DND-41 (cell line): ENCODE measurements at regions not wholly inside any gene's neighbourhood (a gene's known extent, or its start where the extent isn't known, plus 50 kb on each side); places are given as distances from the start of the nearest gene placed in this dataset.

Experiments
- ATAC-seq: fragments of 200-7000 bp; cut with Tn5 transposase; 3 replicates; pipeline ENCODE4 v1.9.1; 2021; ENCODE audit warnings: low read depth; ENCODE audit not compliant: insufficient read depth
- DNase-seq: peaks from one replicate; pipeline ENCODE4 v3.0.0-alpha.2; 2020
- H2AFZ ChIP-seq: 2 replicates; pipeline ENCODE4 v1.6.0; 2012; ENCODE audit warnings: low read depth, low read length
- H3K27ac ChIP-seq: 2 replicates; pipeline ENCODE4 v1.5.1; 2012; ENCODE audit warnings: low read length, inconsistent platforms
- H3K27me3 ChIP-seq: fragments of 200-600 bp; sonication (generic); 2 replicates; pipeline ENCODE4 v1.6.0; 2012; ENCODE audit warnings: low read length, mild to moderate bottlenecking, inconsistent platforms; ENCODE audit not compliant: insufficient read depth, poor library complexity
- H3K36me3 ChIP-seq: 2 replicates; pipeline ENCODE4 v1.5.1; 2012; ENCODE audit warnings: low read length, inconsistent platforms; ENCODE audit not compliant: insufficient read depth
- H3K4me1 ChIP-seq: 2 replicates; pipeline ENCODE4 v1.5.1; 2012; ENCODE audit warnings: mild to moderate bottlenecking, low read length; ENCODE audit not compliant: insufficient read depth
- H3K4me2 ChIP-seq: 2 replicates; pipeline ENCODE4 v1.6.0; 2012; ENCODE audit warnings: mild to moderate bottlenecking, moderate library complexity, low read length, inconsistent platforms; ENCODE audit not compliant: insufficient read depth
- H3K4me3 ChIP-seq, 2 experiments: fragments of 200-600 bp in 1 of 2; shearing (Covaris generic) in 1 of 2; 2 replicates each; pipeline ENCODE4 v1.5.1; 2012 to 2016; ENCODE audit warnings: inconsistent platforms in 2 of 2, low read length in 2 of 2, mild to moderate bottlenecking in 2 of 2, low read depth in 1 of 2, moderate library complexity in 1 of 2
- H3K79me2 ChIP-seq: 2 replicates; pipeline ENCODE4 v1.6.0; 2012; ENCODE audit warnings: low read length, inconsistent platforms; ENCODE audit not compliant: insufficient read depth
- H3K9ac ChIP-seq: 2 replicates; pipeline ENCODE4 v1.6.0; 2012; ENCODE audit warnings: low read depth, mild to moderate bottlenecking, inconsistent platforms, low read length, moderate library complexity
- H3K9me3 ChIP-seq: 2 replicates; pipeline ENCODE4 v1.5.1; 2012; ENCODE audit warnings: low read length, moderate library complexity, mild to moderate bottlenecking, inconsistent platforms; ENCODE audit not compliant: insufficient read depth, severe bottlenecking
- H4K20me1 ChIP-seq: 2 replicates; pipeline ENCODE4 v1.6.0; 2012; ENCODE audit warnings: low read length; ENCODE audit not compliant: insufficient read depth
- CTCF ChIP-seq: IDR thresholded peaks from 2 replicates; pipeline ENCODE4 v1.5.1; 2012; ENCODE audit warnings: borderline replicate concordance, low read length, moderate library complexity, mild to moderate bottlenecking; ENCODE audit not compliant: poor library complexity, severe bottlenecking; ENCODE audit errors: extremely low read depth
- EZH2 ChIP-seq: IDR thresholded peaks from 3 replicates; pipeline ENCODE4 v1.6.1; 2012; ENCODE audit warnings: borderline replicate concordance, low read depth, mild to moderate bottlenecking, moderate library complexity, low read length, inconsistent platforms; ENCODE audit not compliant: severe bottlenecking

DNA sequence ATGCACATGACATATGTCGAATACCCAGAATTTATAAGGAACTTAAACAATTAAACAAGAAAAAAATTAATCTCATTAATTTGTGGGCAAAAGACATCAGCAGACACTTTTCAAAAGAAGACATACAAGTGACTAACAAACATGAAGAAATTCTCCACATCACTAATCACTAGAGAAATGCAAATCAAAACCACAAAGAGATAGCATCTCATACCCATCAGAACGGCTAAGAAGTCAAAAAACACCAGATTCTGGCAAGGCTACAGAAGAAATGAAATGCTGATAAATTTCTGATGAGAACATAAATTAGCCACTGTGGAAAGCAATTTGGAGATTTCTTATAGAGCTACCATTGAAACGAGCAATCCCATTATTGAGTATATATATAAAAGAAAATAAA, 210.6 kb upstream of the LUZP2 start:
- Histone ChIP-seq H3K4me2 (no peak overlapping the region), H3K4me3 (no peak overlapping the region), H3K4me1 (peaks cover 26% of the 10 kb centered on the region), H3K27me3 (no peaks in the 10 kb centered on the region), H4K20me1 (no peaks in the 10 kb centered on the region), H2AFZ (no peak overlapping the region), H3K79me2 (no peaks in the 10 kb centered on the region), H3K27ac (no peak overlapping the region; the same call in 1 of the 2 replicates), H3K9ac (no peak overlapping the region), H3K36me3 (no peaks in the 10 kb centered on the region), H3K9me3 (no peaks in the 10 kb centered on the region)
- ATAC-seq, result peak; percentile 50; the same call in 1 of the 3 replicates
- DNase-seq, result no peak
- TF ChIP-seq CTCF (no peak), EZH2 (no peak)

DNA sequence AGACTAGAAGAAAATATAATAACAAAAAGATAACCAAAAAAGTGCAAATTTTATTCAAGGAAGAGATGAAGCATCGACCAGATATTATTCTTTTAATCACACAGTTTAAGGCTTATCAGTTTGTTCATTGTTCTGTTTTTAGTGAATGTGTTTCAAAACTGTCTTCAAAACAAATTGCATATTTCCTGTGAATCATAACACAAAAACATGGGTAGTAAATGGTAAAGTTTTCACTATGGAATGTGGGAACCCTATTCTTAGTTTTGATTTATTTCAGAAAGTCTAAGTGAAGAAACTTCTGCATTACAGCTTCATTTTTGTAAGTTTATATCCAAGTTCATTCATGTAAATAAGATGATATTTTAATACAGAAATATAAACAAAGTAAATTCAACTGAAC, 207.6 kb upstream of the LUZP2 start:
- no peak for ATAC-seq
- no peaks in the 10 kb centered on the region for H3K36me3 ChIP-seq
- H3K79me2 ChIP-seq, result no peaks in the 10 kb centered on the region
- TF ChIP-seq EZH2 (no peak), CTCF (no peak)
- H3K4me1 ChIP-seq, result peaks cover 26% of the 10 kb centered on the region
- no peak overlapping the region for H3K27ac ChIP-seq
- no peaks in the 10 kb centered on the region for H3K9me3 ChIP-seq
- no peaks in the 10 kb centered on the region for H3K27me3 ChIP-seq
- no peak for DNase-seq
- no peak overlapping the region for H2AFZ ChIP-seq
- no peak overlapping the region for H3K4me2 ChIP-seq
- no peaks in the 10 kb centered on the region for H4K20me1 ChIP-seq
- H3K4me3 ChIP-seq, result no peak overlapping the region
- H3K9ac ChIP-seq, result no peak overlapping the region

DNA sequence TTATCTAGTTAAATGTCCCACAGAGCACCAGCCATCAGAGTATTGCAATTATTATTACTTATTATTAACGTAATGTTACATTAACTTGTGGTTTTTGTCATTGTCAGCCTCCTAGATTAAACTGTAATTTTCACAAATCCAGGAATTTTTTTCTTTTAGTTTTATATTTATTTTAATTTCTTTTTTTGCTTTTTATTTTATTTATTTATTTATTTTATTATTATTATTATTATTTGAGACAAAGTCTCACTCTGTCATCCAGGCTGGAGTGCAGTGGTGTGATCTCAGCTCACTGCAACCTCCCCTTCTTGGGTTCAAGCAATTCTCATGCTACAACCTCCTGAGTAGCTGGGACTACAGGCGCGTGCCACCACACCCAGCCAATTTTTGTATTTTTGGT, 202.9 kb upstream of the LUZP2 start:
- ATAC-seq (no peak), DNase-seq (no peak)
- H3K9ac ChIP-seq, result no peak overlapping the region
- peaks cover 10% of the 10 kb centered on the region; the same call in 1 of the 2 replicates for H3K4me1 ChIP-seq
- H3K36me3 ChIP-seq, result no peaks in the 10 kb centered on the region
- no peaks in the 10 kb centered on the region for H3K79me2 ChIP-seq
- H3K27me3 ChIP-seq, result no peaks in the 10 kb centered on the region
- no peaks in the 10 kb centered on the region for H4K20me1 ChIP-seq
- TF ChIP-seq CTCF (no peak), EZH2 (no peak)
- no peaks in the 10 kb centered on the region for H3K9me3 ChIP-seq
- no peak overlapping the region for H2AFZ ChIP-seq
- no peak overlapping the region for H3K4me3 ChIP-seq
- H3K4me2 ChIP-seq, result no peak overlapping the region
- H3K27ac ChIP-seq, result no peak overlapping the region

GRCh38 chr11:24295360-24295759, 201.5 kb upstream of the LUZP2 start:
- Histone ChIP-seq H3K9ac (peak overlapping the region; percentile 43), H3K4me2 (peak overlapping the region; percentile 62), H3K79me2 (no peaks in the 10 kb centered on the region), H3K27me3 (no peaks in the 10 kb centered on the region), H3K4me3 (peak overlapping the region in 1 of 2 experiments; percentile 47; a peak in 2 of 4 replicates), H3K4me1 (peaks cover 10% of the 10 kb centered on the region; the same call in 1 of the 2 replicates), H3K9me3 (no peaks in the 10 kb centered on the region), H4K20me1 (no peaks in the 10 kb centered on the region), H2AFZ (peak overlapping the region; percentile 74), H3K27ac (peak overlapping the region; percentile 77), H3K36me3 (no peaks in the 10 kb centered on the region)
- TF ChIP-seq CTCF, result no peak
- TF ChIP-seq EZH2, result no peak
- DNase-seq, result peak; percentile 17
- ATAC-seq, result peak; percentile 84
